Retinal pigment epithelial cell (primary cell): ENCODE measurements at regions not wholly inside any gene's neighbourhood (a gene's known extent, or its start where the extent isn't known, plus 50 kb on each side); places are given as distances from the start of the nearest gene placed in this dataset.

Experiments
- DNase-seq: peaks from one replicate; pipeline ENCODE4 v3.0.0-alpha.2; 2010; ENCODE audit warnings: low read depth
- H3K4me3 ChIP-seq: 2 replicates; pipeline ENCODE4 v1.5.1; 2011; ENCODE audit warnings: mild to moderate bottlenecking, low read length, control low read depth, moderate library complexity
- TF ChIP-seq, protein P1 (sequence below): conservative IDR thresholded peaks from 2 replicates; pipeline ENCODE4 v1.5.1; 2011; ENCODE audit warnings: low read depth, low read length, control low read depth, inconsistent platforms

DNA sequence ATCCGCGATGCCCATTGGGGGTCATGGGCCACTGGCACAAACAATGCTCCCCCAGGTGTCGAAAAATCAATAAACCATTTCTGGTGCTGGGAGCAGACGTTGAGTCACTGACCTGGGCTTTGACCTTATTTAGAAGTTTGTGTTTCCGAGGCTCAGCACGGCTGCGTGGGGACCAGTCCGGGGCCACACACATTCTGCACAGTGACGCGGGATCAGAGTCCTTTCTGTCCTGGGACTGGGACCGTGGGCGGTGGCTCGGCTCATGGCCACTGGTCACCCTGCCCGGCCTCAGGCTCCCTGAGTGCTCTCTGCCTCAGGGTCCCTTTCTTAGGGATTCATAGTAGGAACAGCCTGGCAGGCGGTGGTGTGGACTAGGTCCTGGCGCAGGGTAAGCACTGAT is 1266.0 kb downstream of the BRD1 start:
- TF ChIP-seq, protein P1, sequence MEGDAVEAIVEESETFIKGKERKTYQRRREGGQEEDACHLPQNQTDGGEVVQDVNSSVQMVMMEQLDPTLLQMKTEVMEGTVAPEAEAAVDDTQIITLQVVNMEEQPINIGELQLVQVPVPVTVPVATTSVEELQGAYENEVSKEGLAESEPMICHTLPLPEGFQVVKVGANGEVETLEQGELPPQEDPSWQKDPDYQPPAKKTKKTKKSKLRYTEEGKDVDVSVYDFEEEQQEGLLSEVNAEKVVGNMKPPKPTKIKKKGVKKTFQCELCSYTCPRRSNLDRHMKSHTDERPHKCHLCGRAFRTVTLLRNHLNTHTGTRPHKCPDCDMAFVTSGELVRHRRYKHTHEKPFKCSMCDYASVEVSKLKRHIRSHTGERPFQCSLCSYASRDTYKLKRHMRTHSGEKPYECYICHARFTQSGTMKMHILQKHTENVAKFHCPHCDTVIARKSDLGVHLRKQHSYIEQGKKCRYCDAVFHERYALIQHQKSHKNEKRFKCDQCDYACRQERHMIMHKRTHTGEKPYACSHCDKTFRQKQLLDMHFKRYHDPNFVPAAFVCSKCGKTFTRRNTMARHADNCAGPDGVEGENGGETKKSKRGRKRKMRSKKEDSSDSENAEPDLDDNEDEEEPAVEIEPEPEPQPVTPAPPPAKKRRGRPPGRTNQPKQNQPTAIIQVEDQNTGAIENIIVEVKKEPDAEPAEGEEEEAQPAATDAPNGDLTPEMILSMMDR = no peak
- no peak overlapping the region for H3K4me3 ChIP-seq
- DNase-seq = no peak

DNA sequence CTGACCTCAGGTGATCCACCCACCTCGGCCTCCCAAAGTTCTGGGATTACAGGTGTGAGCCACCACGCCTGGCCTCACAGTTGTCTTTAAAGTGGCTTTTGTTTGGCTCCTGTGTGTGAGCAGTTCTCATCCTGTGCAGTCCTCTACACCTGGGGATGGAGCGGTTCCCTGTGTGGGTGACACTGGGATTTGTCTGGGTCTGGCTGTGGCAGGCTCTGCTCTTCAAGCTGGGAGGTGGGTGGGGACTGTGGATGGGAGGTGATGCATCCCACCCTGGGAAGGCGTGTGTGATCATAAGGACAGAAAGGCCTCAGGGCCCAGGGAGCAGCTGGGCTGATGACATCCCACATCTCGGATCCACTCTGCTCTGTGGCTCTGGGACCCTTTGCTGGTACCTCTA is 1266.8 kb downstream of the BRD1 start:
- TF ChIP-seq, protein P1 = no peak
- no peak overlapping the region for H3K4me3 ChIP-seq
- DNase-seq = no peak

DNA sequence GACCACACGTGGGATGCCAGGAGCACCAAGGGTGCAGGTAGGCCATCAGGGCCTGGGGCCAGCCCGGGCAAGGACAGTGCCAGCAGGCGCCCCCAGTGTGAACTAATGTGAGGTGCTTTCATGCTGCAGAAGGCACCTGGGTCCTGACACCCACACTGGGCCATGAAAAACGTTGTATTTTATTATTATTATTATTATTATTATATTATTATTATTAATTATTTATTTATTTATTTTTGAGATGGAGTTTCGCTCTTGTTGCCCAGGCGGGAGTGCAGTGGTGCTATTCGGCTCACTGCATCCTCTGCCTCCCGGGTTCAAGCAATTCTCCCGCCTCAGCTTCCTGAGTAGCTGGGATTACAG is 1267.3 kb downstream of the BRD1 start:
- TF ChIP-seq, protein P1 = no peak
- DNase-seq = no peak
- H3K4me3 ChIP-seq = no peak overlapping the region

DNA sequence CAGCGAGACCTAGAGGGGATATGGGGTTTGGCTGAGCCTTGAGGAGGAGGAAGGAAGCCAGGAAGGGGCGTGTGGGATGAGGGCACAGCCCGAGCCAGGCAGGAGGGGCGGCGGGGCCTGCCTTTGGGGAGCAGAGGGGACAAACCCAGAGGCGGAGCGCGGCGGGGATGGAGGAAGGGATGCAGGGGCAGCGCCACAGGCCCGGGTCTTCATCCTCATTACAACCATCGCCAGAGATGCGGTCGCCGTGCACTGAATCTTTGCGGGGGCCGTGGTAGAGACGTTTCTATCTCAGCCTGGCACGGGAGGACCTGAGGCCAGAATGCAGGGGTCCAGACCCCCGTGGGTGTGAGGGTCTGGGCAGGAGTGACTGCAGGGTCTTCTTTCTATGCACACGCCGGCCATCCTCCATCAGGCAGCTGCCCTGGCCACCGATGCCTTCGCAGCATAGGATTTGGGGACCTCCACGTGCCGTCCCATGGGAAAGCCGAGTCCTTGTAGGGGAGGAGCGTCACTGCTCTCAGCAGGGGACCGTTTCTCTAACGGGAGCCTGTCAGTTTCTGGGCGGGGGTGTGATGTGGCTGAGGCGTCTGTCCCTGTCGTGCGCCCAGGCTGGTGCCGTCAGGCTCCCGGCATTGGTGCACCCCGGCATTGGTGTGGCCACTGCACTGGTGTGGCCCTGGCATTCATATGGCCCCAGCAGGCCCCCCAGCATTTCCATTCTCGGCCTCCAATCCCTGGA is 1267.9 kb downstream of the BRD1 start:
- DNase-seq = no peak
- TF ChIP-seq, protein P1 = no peak
- H3K4me3 ChIP-seq = no peak overlapping the region

DNA sequence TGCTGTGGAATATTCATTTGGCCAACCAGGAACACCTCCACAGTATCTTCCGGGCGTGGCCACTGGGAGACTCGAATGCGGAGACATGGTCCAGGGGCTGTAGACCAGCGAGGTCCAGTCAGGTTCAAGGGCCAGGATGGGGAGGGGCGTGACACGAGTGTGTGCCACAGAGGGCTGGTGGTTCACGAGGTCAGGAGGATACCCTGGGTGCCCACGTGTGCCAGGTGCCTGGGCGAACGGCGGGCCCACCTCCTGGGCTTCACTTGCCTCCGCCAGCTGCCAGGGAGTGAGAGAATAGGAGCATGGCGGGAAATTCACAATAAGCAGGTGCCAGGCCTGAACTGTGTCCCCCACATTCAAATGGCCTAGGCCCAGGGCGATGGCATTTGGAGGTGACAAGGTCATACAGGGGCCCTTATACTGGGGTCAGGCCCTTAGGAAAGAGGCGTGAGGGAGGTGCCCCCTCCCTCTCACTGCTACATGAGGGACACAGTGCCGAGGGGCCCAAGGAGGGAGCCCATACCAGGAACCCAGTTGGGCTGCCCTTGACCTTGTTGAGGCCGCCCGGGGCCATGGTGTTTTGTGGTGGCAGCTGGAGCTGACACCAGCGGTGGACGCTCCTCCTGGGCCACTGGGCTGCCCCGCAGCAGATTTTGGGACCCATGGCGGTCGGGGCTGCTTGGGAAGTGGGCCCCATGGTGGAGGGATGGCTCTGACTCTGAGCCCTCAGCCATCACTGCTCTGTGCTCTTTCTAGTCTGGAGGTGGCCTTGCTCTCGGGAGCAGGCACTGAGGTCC is 1268.9 kb downstream of the BRD1 start:
- TF ChIP-seq, protein P1 = no peak
- no peak for DNase-seq
- H3K4me3 ChIP-seq = no peak overlapping the region

DNA sequence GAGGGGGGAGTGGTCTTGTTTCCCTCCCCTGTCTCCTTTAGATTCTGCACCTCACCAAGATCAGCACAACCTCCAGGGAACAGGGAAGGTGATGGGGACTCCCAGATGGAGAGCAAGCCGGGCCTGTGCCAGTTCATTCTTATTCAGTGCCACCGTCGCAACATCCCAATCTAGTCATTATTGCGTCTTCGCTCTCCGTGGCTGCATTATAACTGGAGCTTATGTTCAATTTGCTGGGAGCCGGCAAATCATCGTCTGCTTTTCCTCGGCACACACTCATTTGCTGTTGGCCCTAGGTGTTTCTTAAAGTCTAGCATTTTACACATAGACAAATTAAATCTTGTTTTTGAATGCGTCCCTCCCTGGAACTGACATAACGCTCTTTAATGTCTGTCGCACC is 1269.7 kb downstream of the BRD1 start:
- no peak for DNase-seq
- TF ChIP-seq, protein P1 = no peak
- no peak overlapping the region for H3K4me3 ChIP-seq

DNA sequence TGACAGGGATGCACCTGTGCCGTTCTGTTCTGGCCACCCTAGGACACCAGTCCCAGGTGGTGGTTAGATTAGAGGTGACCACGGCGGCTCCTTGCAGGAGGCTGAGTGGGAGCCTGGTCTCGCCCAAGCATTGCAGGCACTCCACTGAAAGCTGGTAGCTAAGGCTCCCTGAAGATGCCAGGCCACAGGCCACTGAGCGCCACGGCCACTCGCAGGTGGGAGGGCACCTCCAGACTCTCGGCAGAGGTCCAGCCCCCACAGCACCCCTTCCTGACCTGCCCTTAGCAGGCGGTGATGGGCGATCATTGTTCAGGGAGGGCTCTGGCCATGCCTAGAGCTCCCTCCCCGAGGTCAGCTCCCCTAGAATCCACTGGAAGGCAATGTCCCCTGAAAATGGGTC is 1270.2 kb downstream of the BRD1 start:
- TF ChIP-seq, protein P1 = no peak
- no peak for DNase-seq
- no peak overlapping the region for H3K4me3 ChIP-seq
